B cell (primary cell): ENCODE measurements at regions not wholly inside any gene's neighbourhood (a gene's known extent, or its start where the extent isn't known, plus 50 kb on each side); places are given as distances from the start of the nearest gene placed in this dataset.

Source experiments
- ATAC-seq: fragments of 200-7000 bp; cut with Tn5 transposase; one replicate; pipeline ENCODE4 v1.10.0; 2021; ENCODE audit warnings: low read depth, mild to moderate bottlenecking, moderate number of reproducible peaks, moderate library complexity
- CTCF ChIA-PET: fragments of 350-600 bp; sonication (Branson Sonifier 250); formaldehyde crosslinking; loops from one replicate; lab custom pipeline; 2021; ENCODE audit warnings: antibody characterized with exemption, inconsistent platforms; lab: Charles Lee
- POLR2A ChIA-PET: fragments of 350-600 bp; sonication (Branson Sonifier 250); formaldehyde crosslinking; loops from one replicate; lab custom pipeline; 2021; ENCODE audit warnings: antibody characterized with exemption; lab: Charles Lee
- DNase-seq: peaks from one replicate; pipeline ENCODE4 v3.0.0; 2013
- H2AFZ ChIP-seq: 2 replicates; pipeline ENCODE4 v1.6.1; 2012; ENCODE audit warnings: mild to moderate bottlenecking, low read depth, low read length; ENCODE audit not compliant: insufficient read depth, poor library complexity, severe bottlenecking
- H3K27ac ChIP-seq, 2 donors: 1 replicate in 1 of 2; 2 replicates in 1 of 2; pipeline ENCODE4 v1.5.1; 2012 to 2013; ENCODE audit warnings: low read length in 2 of 2, mild to moderate bottlenecking in 2 of 2, moderate library complexity in 1 of 2
- H3K27me3 ChIP-seq, 4 experiments: fragments of 200-600 bp in 1 of 4; sonication (generic) in 1 of 4; replicated peaks in 1 of 4; 1 replicate in 2 of 4; 2 replicates in 2 of 4; pipeline versions ENCODE4 v1.6.1 to v1.7.0; 2013 to 2016; ENCODE audit warnings: low read length in 3 of 4, mild to moderate bottlenecking in 2 of 4, mixed read lengths in 1 of 4, moderate library complexity in 1 of 4; ENCODE audit not compliant: insufficient read depth in 4 of 4, control insufficient read depth in 3 of 4; ENCODE audit errors: control extremely low read depth in 1 of 4
- H3K36me3 ChIP-seq, 2 experiments: replicated peaks in 1 of 2; 1 replicate in 1 of 2; 2 replicates in 1 of 2; pipeline versions ENCODE4 v1.6.1 to v1.7.1; 2013; ENCODE audit warnings: low read length in 1 of 2; ENCODE audit not compliant: insufficient read depth in 2 of 2, control insufficient read depth in 1 of 2; ENCODE audit errors: control extremely low read depth in 1 of 2, extremely low read depth in 1 of 2
- H3K4me1 ChIP-seq, 2 donors: fragments of 200-600 bp in 1 of 2; sonication (generic) in 1 of 2; 1 replicate in 1 of 2; 2 replicates in 1 of 2; pipeline versions ENCODE4 v1.5.1 to v1.6.1; 2013 to 2017; ENCODE audit warnings: low read length in 2 of 2; ENCODE audit not compliant: control insufficient read depth in 2 of 2, insufficient read depth in 2 of 2
- H3K4me2 ChIP-seq: replicated peaks from 2 replicates; pipeline ENCODE3; 2012; ENCODE audit warnings: mild to moderate bottlenecking, low read depth, low read length; ENCODE audit not compliant: poor library complexity, severe bottlenecking
- H3K4me3 ChIP-seq, 5 experiments: fragments of 200-600 bp in 1 of 5; sonication (generic) in 1 of 5; 1 replicate in 3 of 5; 2 replicates in 2 of 5; pipeline versions ENCODE4 v1.5.1 to v1.7.0; 2011 to 2016; ENCODE audit warnings: low read length in 4 of 5, mild to moderate bottlenecking in 4 of 5, low read depth in 2 of 5, control low read depth in 1 of 5, moderate library complexity in 1 of 5; ENCODE audit not compliant: insufficient read depth in 1 of 5; ENCODE audit errors: control extremely low read depth in 1 of 5, extremely low read depth in 1 of 5
- H3K79me2 ChIP-seq: fragments of 200-600 bp; sonication (generic); one replicate; pipeline ENCODE4 v1.6.0; 2016; ENCODE audit warnings: low read length; ENCODE audit not compliant: control insufficient read depth, insufficient read depth
- H3K9ac ChIP-seq: fragments of 200-600 bp; sonication (generic); 2 replicates; pipeline ENCODE4 v1.6.1; 2017; ENCODE audit warnings: mild to moderate bottlenecking, low read length, moderate library complexity
- H3K9me3 ChIP-seq, 3 donors: one replicate each; pipeline versions ENCODE4 v1.6.1 to v1.7.1; 2013; ENCODE audit warnings: low read length in 2 of 3; ENCODE audit not compliant: control insufficient read depth in 2 of 3, insufficient read depth in 1 of 3; ENCODE audit errors: control extremely low read depth in 1 of 3
- H4K20me1 ChIP-seq: 2 replicates; pipeline ENCODE4 v1.6.0; 2012; ENCODE audit warnings: mild to moderate bottlenecking, low read length; ENCODE audit not compliant: insufficient read depth, control insufficient read depth, poor library complexity, severe bottlenecking
- H3K27ac Mint-ChIP-seq: one replicate; pipeline ENCODE4 v1.8.0; 2021; ENCODE audit warnings: mixed read lengths
- H3K27me3 Mint-ChIP-seq: one replicate; pipeline ENCODE4 v1.8.0; 2021; ENCODE audit warnings: mixed read lengths
- H3K4me1 Mint-ChIP-seq: one replicate; pipeline ENCODE4 v1.8.0; 2021; ENCODE audit warnings: mixed read lengths
- H3K4me3 Mint-ChIP-seq: one replicate; pipeline ENCODE4 v1.8.0; 2021; ENCODE audit warnings: mixed read lengths
- H3K9me3 Mint-ChIP-seq: one replicate; pipeline ENCODE4 v1.8.0; 2022; ENCODE audit warnings: mixed read lengths; ENCODE audit not compliant: insufficient read depth
- CTCF ChIP-seq: fragments of 200-600 bp; IDR thresholded peaks from one replicate; pipeline ENCODE4 v1.8.0; 2022; ENCODE audit warnings: antibody characterized with exemption, mild to moderate bottlenecking
- EZH2 ChIP-seq: IDR thresholded peaks from 2 replicates; pipeline ENCODE4 v1.6.1; 2012; ENCODE audit warnings: borderline replicate concordance, low read depth, mild to moderate bottlenecking, moderate library complexity, low read length; ENCODE audit not compliant: insufficient read depth, poor library complexity, severe bottlenecking
- WGBS: methylation state at CpG from one replicate; pipeline ENCODE4 v1.1.5; 2013; ENCODE audit warnings: missing lambda C conversion rate; ENCODE audit not compliant: insufficient coverage; 5-methylcytosine and 5-hydroxymethylcytosine counted together
- intact Hi-C: fragments of 100-400 bp; cut with micrococcal nuclease; formaldehyde crosslinking; loops from one replicate; pipeline ENCODE4 v1.10.0; 2022

- Histone ChIP-seq H3K36me3 (no peaks in the 10 kb centered on the region), H2AFZ (no peak overlapping the region), H3K27me3 (peaks cover 0 to 11% (median 1%) of the 10 kb centered on the region in 4 experiments), H4K20me1 (no peaks in the 10 kb centered on the region), H3K4me1 (no peaks in the 10 kb centered on the region), H3K4me2 (no peak overlapping the region), H3K9ac (no peak overlapping the region), H3K27ac (no peak overlapping the region), H3K9me3 (no peaks in the 10 kb centered on the region), H3K79me2 (no peaks in the 10 kb centered on the region), H3K4me3 (no peak overlapping the region)
- ATAC-seq (no peak), DNase-seq (no peak)
- H3K4me3 Mint-ChIP-seq: no peak overlapping the region
- ChIA-PET CTCF (no interaction called here), POLR2A (no interaction called here)
- intact Hi-C loops: no loop called here
- H3K27me3 Mint-ChIP-seq: peaks cover 46% of the 10 kb centered on the region
- peaks cover 7% of the 10 kb centered on the region for H3K4me1 Mint-ChIP-seq
- TF ChIP-seq CTCF: no peak
- no peak for TF ChIP-seq EZH2
- 83% methylated on average over 11 of the region's 11 CpGs for WGBS
- no peaks in the 10 kb centered on the region for H3K9me3 Mint-ChIP-seq
- no peak overlapping the region for H3K27ac Mint-ChIP-seq
Observed at GRCh38 chr1:18553388-18553787, 72.7 kb downstream of the KLHDC7A start.

DNA sequence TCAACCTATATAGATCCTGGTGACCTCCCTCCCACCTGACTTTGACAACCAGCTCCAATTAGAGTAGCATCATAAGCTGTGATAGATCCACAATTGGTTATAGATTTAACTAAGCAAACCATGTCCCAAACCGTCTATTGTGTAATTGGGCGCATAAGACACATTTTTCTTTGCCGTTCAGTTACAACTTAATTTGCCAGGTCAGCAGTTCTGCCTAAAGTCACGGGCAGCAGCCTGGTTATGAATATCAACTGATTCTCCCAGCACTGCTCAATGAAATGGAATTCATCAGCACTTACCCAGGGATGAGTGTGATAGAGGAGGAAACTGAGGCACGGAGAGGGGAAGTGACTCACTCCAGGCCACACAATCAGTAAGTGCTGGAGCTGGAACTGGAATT lies 73.4 kb downstream of the KLHDC7A start:
- ATAC-seq: no peak
- CTCF ChIA-PET: no interaction called here
- H3K9ac ChIP-seq: no peak overlapping the region
- H3K9me3 ChIP-seq: no peaks in the 10 kb centered on the region
- no peaks in the 10 kb centered on the region for H4K20me1 ChIP-seq
- no peaks in the 10 kb centered on the region for H3K36me3 ChIP-seq
- POLR2A ChIA-PET: no interaction called here
- Mint-ChIP-seq H3K9me3 (no peaks in the 10 kb centered on the region), H3K4me1 (peaks cover 7% of the 10 kb centered on the region), H3K27me3 (peaks cover 53% of the 10 kb centered on the region), H3K4me3 (no peak overlapping the region), H3K27ac (no peak overlapping the region)
- H3K4me1 ChIP-seq: no peaks in the 10 kb centered on the region
- peaks cover 0 to 11% (median 1%) of the 10 kb centered on the region in 4 experiments for H3K27me3 ChIP-seq
- no peak overlapping the region for H3K4me2 ChIP-seq
- H3K79me2 ChIP-seq: no peaks in the 10 kb centered on the region
- intact Hi-C loops: no loop called here
- H3K4me3 ChIP-seq: no peak overlapping the region
- DNase-seq: no peak
- H3K27ac ChIP-seq: no peak overlapping the region
- no peak for TF ChIP-seq CTCF
- no peak for TF ChIP-seq EZH2
- 78% methylated on average over 3 of the region's 5 CpGs for WGBS
- H2AFZ ChIP-seq: no peak overlapping the region
